WI38 (cell line): ENCODE measurements at regions not wholly inside any gene's neighbourhood (a gene's known extent, or its start where the extent isn't known, plus 50 kb on each side); places are given as distances from the start of the nearest gene placed in this dataset.

ENCODE experiments used
- H3K4me3 ChIP-seq: 2 replicates; pipeline ENCODE4 v1.5.1; 2011; ENCODE audit warnings: low read depth, mild to moderate bottlenecking, control low read depth, low read length
- TF ChIP-seq, protein P1 (sequence below): IDR thresholded peaks from 2 replicates; pipeline ENCODE4 v1.5.1; 2012; ENCODE audit warnings: low read depth, mild to moderate bottlenecking, control low read depth, low read length

DNA sequence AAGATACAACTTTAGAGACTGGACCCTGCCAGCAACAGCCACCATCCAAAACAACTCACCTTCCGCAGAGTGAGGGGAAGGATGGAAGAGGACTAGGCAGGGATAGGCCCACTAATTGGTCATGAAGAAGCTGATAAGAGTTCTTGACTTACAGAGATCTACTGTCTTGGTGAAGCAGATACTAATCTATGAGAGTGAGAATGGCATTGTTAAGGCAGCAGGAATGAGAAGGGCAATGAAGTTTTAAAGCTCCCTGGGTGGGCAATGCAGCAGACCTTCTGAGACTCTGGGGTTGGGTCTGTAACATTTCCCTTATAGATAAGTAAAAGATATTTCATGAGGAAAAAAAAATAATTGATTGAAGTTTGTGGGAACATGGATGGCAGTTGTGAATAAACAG lies 63.7 kb downstream of the KLF12 start:
- TF ChIP-seq, protein P1, sequence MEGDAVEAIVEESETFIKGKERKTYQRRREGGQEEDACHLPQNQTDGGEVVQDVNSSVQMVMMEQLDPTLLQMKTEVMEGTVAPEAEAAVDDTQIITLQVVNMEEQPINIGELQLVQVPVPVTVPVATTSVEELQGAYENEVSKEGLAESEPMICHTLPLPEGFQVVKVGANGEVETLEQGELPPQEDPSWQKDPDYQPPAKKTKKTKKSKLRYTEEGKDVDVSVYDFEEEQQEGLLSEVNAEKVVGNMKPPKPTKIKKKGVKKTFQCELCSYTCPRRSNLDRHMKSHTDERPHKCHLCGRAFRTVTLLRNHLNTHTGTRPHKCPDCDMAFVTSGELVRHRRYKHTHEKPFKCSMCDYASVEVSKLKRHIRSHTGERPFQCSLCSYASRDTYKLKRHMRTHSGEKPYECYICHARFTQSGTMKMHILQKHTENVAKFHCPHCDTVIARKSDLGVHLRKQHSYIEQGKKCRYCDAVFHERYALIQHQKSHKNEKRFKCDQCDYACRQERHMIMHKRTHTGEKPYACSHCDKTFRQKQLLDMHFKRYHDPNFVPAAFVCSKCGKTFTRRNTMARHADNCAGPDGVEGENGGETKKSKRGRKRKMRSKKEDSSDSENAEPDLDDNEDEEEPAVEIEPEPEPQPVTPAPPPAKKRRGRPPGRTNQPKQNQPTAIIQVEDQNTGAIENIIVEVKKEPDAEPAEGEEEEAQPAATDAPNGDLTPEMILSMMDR: no peak
- H3K4me3 ChIP-seq: no peak overlapping the region

- no peak overlapping the region for H3K4me3 ChIP-seq
- TF ChIP-seq, protein P1: no peak
Measured at GRCh38 chr13:74070065-74070464, 64.1 kb downstream of the KLF12 start.

GRCh38 chr13:74068471-74068870 lies 65.7 kb downstream of the KLF12 start:
- TF ChIP-seq, protein P1: no peak
- H3K4me3 ChIP-seq: no peak overlapping the region

GRCh38 chr13:74067818-74068217 lies 66.4 kb downstream of the KLF12 start:
- TF ChIP-seq, protein P1: no peak
- no peak overlapping the region for H3K4me3 ChIP-seq

DNA sequence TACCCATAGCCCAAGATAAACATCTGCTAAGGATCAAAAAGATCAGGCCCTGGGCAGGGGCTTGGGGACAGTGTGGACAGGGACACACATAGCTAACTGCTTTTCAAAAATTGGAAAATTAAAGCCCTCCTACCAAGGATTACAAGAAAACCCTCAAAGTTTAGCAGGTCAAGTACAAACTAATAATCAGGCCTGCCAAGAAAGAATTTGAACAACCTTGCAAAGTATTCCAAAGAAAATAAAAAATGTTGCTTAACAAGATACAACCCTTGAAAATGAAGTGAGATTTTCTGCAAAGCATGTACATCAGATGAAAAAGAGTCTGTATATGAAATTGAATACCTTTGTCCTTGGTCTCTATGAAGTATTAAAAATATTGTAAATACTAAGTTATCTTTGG lies 67.3 kb downstream of the KLF12 start:
- TF ChIP-seq, protein P1: no peak
- H3K4me3 ChIP-seq: no peak overlapping the region

GRCh38 chr13:74064805-74065312 lies 69.3 kb downstream of the KLF12 start:
- TF ChIP-seq, protein P1: no peak
- no peak overlapping the region for H3K4me3 ChIP-seq

GRCh38 chr13:74063533-74064100 lies 70.6 kb downstream of the KLF12 start:
- H3K4me3 ChIP-seq: no peak overlapping the region
- TF ChIP-seq, protein P1: no peak
